ENCODE measurements at regions not wholly inside any gene's neighbourhood (a gene's known extent, or its start where the extent isn't known, plus 50 kb on each side); places are given as distances from the start of the nearest gene placed in this dataset.
A peak's percentile ranks its signal among the peaks of the same experiment; 100 is the strongest.

DNA sequence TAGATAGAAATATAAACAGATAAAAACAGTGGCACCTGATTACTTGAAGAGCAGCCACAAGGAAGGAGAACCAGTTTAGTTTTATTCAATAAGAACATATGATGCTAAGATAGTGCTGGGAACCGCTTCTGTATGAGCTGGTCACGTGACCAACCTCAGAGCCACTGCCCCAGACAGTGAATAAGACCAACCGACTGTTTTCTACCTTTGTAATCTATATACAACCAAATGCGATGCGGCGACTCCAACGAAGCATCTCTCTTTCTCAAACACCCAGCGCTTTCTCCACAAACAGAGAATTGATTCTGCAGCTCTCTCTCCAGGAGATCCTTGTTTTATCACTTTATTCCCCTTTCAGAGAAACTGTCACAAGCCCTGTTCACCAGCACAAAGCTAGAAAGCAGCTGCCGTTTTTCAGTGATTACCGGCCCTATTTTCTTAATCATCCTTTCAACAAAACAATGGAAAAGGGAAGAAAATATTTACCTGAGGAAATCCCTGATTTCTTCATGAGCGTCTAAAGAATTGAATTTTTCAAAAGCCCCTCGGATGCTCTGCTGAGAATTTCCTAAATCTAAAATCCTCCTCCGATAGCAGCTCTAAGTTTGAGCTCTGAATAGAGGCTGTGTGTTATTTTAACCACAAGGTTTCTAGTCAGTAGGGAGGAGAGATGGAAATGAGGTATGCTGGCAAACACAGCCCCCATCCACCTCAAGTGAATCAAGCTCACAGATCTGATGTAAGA lies 55.7 kb upstream of the JCAD start:
- H3K27ac ChIP-seq (ENCODE audit: low read depth), result no peak overlapping the region
- H3K4me3 ChIP-seq, result no peak overlapping the region
- no peaks in the 10 kb centered on the region for H3K36me3 ChIP-seq (ENCODE audit: insufficient read depth)
- H2AFZ ChIP-seq, result peak overlapping the region; percentile 54; the same call in 1 of the 2 replicates
- H3K36me3 Mint-ChIP-seq (ENCODE audit: low read depth), result no peaks in the 10 kb centered on the region
- no peak overlapping the region for H3K27ac Mint-ChIP-seq
- H3K27me3 Mint-ChIP-seq (ENCODE audit: insufficient read depth, low read depth, poor library complexity), result peaks cover 8% of the 10 kb centered on the region
- H3K27me3 ChIP-seq (ENCODE audit: insufficient read depth), result no peaks in the 10 kb centered on the region
- H3K9me2 ChIP-seq (ENCODE audit: insufficient read depth), result 0 out of 2 replicates have a peak, but pooled peaks cover 2% of the 10 kb centered on the region
- peak overlapping the region; percentile 27; the same call in 1 of the 2 replicates for H3K4me2 ChIP-seq
- H3K79me2 ChIP-seq (replicated peaks; ENCODE audit: insufficient read depth), result no peaks in the 10 kb centered on the region
- DNase-seq (ENCODE audit: low spot score) (peak; percentile 21), ATAC-seq (peak; percentile 64)
- no peak overlapping the region; the same call in 2 of the 3 replicates for H3K4me3 Mint-ChIP-seq
- H3F3A ChIP-seq (replicated peaks; ENCODE audit: low read depth), result no peaks in the 10 kb centered on the region
- peaks cover 8% of the 10 kb centered on the region; the same call in 1 of the 2 replicates for H3K4me1 ChIP-seq (ENCODE audit: insufficient read depth)
- no peaks in the 10 kb centered on the region for H4K20me1 ChIP-seq (replicated peaks; ENCODE audit: insufficient read depth)
- TF ChIP-seq CREB1 (CRISPR knock-in tag; IDR thresholded peaks at IDR 0.05; ENCODE audit: low read depth) (no peak), ZNF114 (CRISPR knock-in tag; IDR thresholded peaks at IDR 0.05) (no peak), POLR2AphosphoS5 (IDR thresholded peaks at IDR 0.05; ENCODE audit: low read depth) (no peak), EZH2 (IDR thresholded peaks at IDR 0.05; ENCODE audit: low read depth, unreplicated experiment) (no peak)
- peaks cover 12% of the 10 kb centered on the region; the same call in 2 of the 3 replicates for H3K4me1 Mint-ChIP-seq
- H3K9me3 Mint-ChIP-seq, result no peaks in the 10 kb centered on the region; the same call in 1 of the 3 replicates

DNA sequence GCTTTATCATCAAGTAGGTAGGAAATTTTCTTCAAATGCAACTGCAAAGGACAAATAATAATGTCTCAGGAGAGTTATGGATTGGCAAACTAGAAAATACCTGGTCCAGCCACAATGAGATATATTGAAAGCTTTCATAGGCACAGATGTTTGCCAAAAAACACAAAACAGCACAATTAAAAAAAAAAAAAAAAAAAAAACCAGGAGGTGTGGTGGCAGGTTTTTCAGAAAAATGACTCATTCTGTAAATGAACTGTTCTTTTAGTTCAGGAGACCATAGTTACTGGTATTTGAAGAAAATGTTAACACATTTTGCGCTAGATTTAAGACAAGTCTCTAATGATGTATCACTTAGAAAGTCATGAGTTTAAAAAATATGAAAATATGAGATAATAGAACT lies 55.0 kb upstream of the JCAD start:
- Histone ChIP-seq H3K9me2 (ENCODE audit: insufficient read depth) (0 out of 2 replicates have a peak, but pooled peaks cover 4% of the 10 kb centered on the region), H3F3A (replicated peaks; ENCODE audit: low read depth) (no peaks in the 10 kb centered on the region), H3K79me2 (replicated peaks; ENCODE audit: insufficient read depth) (no peaks in the 10 kb centered on the region), H3K4me2 (no peak overlapping the region), H3K4me3 (no peak overlapping the region), H2AFZ (no peak overlapping the region), H3K36me3 (ENCODE audit: insufficient read depth) (no peaks in the 10 kb centered on the region), H3K27me3 (ENCODE audit: insufficient read depth) (no peaks in the 10 kb centered on the region), H3K27ac (ENCODE audit: low read depth) (no peak overlapping the region), H3K4me1 (ENCODE audit: insufficient read depth) (peaks cover 8% of the 10 kb centered on the region; the same call in 1 of the 2 replicates), H4K20me1 (replicated peaks; ENCODE audit: insufficient read depth) (no peaks in the 10 kb centered on the region)
- Mint-ChIP-seq H3K27ac (no peak overlapping the region), H3K27me3 (ENCODE audit: insufficient read depth, low read depth, poor library complexity) (peaks cover 8% of the 10 kb centered on the region), H3K4me1 (peaks cover 12% of the 10 kb centered on the region; the same call in 2 of the 3 replicates), H3K36me3 (ENCODE audit: low read depth) (no peaks in the 10 kb centered on the region), H3K4me3 (no peak overlapping the region), H3K9me3 (no peaks in the 10 kb centered on the region; the same call in 2 of the 3 replicates)
- DNase-seq (ENCODE audit: low spot score) (no peak), ATAC-seq (no peak)
- TF ChIP-seq STAT1 (IDR thresholded peaks at IDR 0.05; ENCODE audit: unreplicated experiment), result no peak
- no peak for TF ChIP-seq JUNB (IDR thresholded peaks at IDR 0.05; ENCODE audit: unreplicated experiment)
- TF ChIP-seq CREB1 (CRISPR knock-in tag; IDR thresholded peaks at IDR 0.05; ENCODE audit: low read depth), result no peak
- TF ChIP-seq POLR2AphosphoS5 (IDR thresholded peaks at IDR 0.05; ENCODE audit: low read depth), result no peak
- TF ChIP-seq EZH2phosphoT487 (IDR thresholded peaks at IDR 0.05; ENCODE audit: unreplicated experiment), result no peak
- TF ChIP-seq ZNF331 (CRISPR knock-in tag; IDR thresholded peaks at IDR 0.05; ENCODE audit: low read depth), result no peak
- TF ChIP-seq NANOG (IDR thresholded peaks at IDR 0.05; ENCODE audit: borderline replicate concordance), result no peak
- TF ChIP-seq, protein P1, sequence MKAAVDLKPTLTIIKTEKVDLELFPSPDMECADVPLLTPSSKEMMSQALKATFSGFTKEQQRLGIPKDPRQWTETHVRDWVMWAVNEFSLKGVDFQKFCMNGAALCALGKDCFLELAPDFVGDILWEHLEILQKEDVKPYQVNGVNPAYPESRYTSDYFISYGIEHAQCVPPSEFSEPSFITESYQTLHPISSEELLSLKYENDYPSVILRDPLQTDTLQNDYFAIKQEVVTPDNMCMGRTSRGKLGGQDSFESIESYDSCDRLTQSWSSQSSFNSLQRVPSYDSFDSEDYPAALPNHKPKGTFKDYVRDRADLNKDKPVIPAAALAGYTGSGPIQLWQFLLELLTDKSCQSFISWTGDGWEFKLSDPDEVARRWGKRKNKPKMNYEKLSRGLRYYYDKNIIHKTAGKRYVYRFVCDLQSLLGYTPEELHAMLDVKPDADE (IDR thresholded peaks at IDR 0.05), result no peak
- no peak for TF ChIP-seq EZH2 (IDR thresholded peaks at IDR 0.05; ENCODE audit: low read depth, unreplicated experiment)
- TF ChIP-seq, protein P2, sequence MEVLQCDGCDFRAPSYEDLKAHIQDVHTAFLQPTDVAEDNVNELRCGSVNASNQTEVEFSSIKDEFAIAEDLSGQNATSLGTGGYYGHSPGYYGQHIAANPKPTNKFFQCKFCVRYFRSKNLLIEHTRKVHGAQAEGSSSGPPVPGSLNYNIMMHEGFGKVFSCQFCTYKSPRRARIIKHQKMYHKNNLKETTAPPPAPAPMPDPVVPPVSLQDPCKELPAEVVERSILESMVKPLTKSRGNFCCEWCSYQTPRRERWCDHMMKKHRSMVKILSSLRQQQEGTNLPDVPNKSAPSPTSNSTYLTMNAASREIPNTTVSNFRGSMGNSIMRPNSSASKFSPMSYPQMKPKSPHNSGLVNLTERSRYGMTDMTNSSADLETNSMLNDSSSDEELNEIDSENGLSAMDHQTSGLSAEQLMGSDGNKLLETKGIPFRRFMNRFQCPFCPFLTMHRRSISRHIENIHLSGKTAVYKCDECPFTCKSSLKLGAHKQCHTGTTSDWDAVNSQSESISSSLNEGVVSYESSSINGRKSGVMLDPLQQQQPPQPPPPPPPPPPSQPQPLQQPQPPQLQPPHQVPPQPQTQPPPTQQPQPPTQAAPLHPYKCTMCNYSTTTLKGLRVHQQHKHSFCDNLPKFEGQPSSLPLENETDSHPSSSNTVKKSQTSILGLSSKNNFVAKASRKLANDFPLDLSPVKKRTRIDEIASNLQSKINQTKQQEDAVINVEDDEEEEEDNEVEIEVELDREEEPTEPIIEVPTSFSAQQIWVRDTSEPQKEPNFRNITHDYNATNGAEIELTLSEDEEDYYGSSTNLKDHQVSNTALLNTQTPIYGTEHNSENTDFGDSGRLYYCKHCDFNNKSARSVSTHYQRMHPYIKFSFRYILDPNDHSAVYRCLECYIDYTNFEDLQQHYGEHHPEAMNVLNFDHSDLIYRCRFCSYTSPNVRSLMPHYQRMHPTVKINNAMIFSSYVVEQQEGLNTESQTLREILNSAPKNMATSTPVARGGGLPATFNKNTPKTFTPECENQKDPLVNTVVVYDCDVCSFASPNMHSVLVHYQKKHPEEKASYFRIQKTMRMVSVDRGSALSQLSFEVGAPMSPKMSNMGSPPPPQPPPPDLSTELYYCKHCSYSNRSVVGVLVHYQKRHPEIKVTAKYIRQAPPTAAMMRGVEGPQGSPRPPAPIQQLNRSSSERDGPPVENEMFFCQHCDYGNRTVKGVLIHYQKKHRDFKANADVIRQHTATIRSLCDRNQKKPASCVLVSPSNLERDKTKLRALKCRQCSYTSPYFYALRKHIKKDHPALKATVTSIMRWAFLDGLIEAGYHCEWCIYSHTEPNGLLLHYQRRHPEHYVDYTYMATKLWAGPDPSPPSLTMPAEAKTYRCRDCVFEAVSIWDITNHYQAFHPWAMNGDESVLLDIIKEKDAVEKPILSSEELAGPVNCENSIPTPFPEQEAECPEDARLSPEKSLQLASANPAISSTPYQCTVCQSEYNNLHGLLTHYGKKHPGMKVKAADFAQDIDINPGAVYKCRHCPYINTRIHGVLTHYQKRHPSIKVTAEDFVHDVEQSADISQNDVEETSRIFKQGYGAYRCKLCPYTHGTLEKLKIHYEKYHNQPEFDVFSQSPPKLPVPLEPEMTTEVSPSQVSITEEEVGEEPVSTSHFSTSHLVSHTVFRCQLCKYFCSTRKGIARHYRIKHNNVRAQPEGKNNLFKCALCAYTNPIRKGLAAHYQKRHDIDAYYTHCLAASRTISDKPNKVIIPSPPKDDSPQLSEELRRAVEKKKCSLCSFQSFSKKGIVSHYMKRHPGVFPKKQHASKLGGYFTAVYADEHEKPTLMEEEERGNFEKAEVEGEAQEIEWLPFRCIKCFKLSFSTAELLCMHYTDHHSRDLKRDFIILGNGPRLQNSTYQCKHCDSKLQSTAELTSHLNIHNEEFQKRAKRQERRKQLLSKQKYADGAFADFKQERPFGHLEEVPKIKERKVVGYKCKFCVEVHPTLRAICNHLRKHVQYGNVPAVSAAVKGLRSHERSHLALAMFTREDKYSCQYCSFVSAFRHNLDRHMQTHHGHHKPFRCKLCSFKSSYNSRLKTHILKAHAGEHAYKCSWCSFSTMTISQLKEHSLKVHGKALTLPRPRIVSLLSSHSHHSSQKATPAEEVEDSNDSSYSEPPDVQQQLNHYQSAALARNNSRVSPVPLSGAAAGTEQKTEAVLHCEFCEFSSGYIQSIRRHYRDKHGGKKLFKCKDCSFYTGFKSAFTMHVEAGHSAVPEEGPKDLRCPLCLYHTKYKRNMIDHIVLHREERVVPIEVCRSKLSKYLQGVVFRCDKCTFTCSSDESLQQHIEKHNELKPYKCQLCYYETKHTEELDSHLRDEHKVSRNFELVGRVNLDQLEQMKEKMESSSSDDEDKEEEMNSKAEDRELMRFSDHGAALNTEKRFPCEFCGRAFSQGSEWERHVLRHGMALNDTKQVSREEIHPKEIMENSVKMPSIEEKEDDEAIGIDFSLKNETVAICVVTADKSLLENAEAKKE (CRISPR knock-in tag; IDR thresholded peaks at IDR 0.05), result no peak

All from GM23338 (cell line).